HEK293T (cell line): ENCODE measurements at regions not wholly inside any gene's neighbourhood (a gene's known extent, or its start where the extent isn't known, plus 50 kb on each side); places are given as distances from the start of the nearest gene placed in this dataset.

Experiments
- CTCF ChIA-PET: fragments of 350-600 bp; formaldehyde crosslinking; extraction: SDS; loops from one replicate; lab custom pipeline; 2021; ENCODE audit warnings: antibody characterized with exemption, inconsistent platforms; lab: Yijun Ruan, JAX
- POLR2A ChIA-PET: fragments of 350-600 bp; formaldehyde crosslinking; extraction: SDS; loops from one replicate; lab custom pipeline; 2020; ENCODE audit warnings: antibody characterized with exemption, inconsistent platforms; lab: Yijun Ruan, JAX
- DNase-seq: peaks from one replicate; pipeline ENCODE4 v3.0.0; 2012; ENCODE audit warnings: mixed read lengths; ENCODE audit errors: extremely low spot score
- ARNT ChIP-seq: fragments of 450-650 bp; IDR thresholded peaks from 2 replicates; pipeline ENCODE4 v1.6.1; 2017; ENCODE audit warnings: mild to moderate bottlenecking
- BHLHE40 ChIP-seq: fragments of 450-650 bp; IDR thresholded peaks from 2 replicates; pipeline ENCODE4 v1.6.1; 2016; ENCODE audit warnings: mild to moderate bottlenecking, moderate library complexity, borderline replicate concordance
- CTBP1 ChIP-seq: fragments of 450-650 bp; IDR thresholded peaks from 2 replicates; pipeline ENCODE4 v1.6.1; 2016; ENCODE audit warnings: borderline replicate concordance
- ELF4 ChIP-seq: fragments of 450-650 bp; IDR thresholded peaks from 2 replicates; pipeline ENCODE4 v1.6.1; 2017; ENCODE audit warnings: antibody characterized with exemption
- FOXA1 ChIP-seq: fragments of 450-650 bp; IDR thresholded peaks from 2 replicates; pipeline ENCODE4 v1.6.1; 2016; ENCODE audit warnings: mild to moderate bottlenecking
- FOXK2 ChIP-seq: fragments of 450-650 bp; IDR thresholded peaks from 2 replicates; pipeline ENCODE4 v1.6.1; 2016; ENCODE audit warnings: mild to moderate bottlenecking
- FOXM1 ChIP-seq: fragments of 450-650 bp; IDR thresholded peaks from 2 replicates; pipeline ENCODE4 v1.6.1; 2017; ENCODE audit warnings: mild to moderate bottlenecking, borderline replicate concordance
- HDGF ChIP-seq: fragments of 450-650 bp; IDR thresholded peaks from 2 replicates; pipeline ENCODE4 v1.6.1; 2017; ENCODE audit warnings: antibody characterized with exemption, borderline replicate concordance
- L3MBTL2 ChIP-seq: fragments of 450-650 bp; conservative IDR thresholded peaks from 2 replicates; pipeline ENCODE4 v1.6.1; 2016; ENCODE audit warnings: mild to moderate bottlenecking
- LEF1 ChIP-seq: fragments of 450-650 bp; IDR thresholded peaks from 2 replicates; pipeline ENCODE4 v1.6.1; 2017; ENCODE audit warnings: mild to moderate bottlenecking, borderline replicate concordance
- NFRKB ChIP-seq: fragments of 450-650 bp; IDR thresholded peaks from 2 replicates; pipeline ENCODE4 v1.6.1; 2016; ENCODE audit warnings: mild to moderate bottlenecking, moderate library complexity
- SP1 ChIP-seq: fragments of 450-650 bp; IDR thresholded peaks from 2 replicates; pipeline ENCODE4 v1.6.1; 2017
- SUZ12 ChIP-seq: fragments of 450-650 bp; IDR thresholded peaks from 2 replicates; pipeline ENCODE4 v1.6.1; 2016; ENCODE audit warnings: mild to moderate bottlenecking
- TARDBP ChIP-seq: fragments of 450-650 bp; IDR thresholded peaks from 2 replicates; pipeline ENCODE4 v1.6.1; 2016
- ZNF384 ChIP-seq: fragments of 450-650 bp; IDR thresholded peaks from 2 replicates; pipeline ENCODE4 v1.6.1; 2016
- TF ChIP-seq, protein P1 (sequence below): fragments of 450-650 bp; IDR thresholded peaks from 2 replicates; pipeline ENCODE4 v1.6.1; 2016

DNA sequence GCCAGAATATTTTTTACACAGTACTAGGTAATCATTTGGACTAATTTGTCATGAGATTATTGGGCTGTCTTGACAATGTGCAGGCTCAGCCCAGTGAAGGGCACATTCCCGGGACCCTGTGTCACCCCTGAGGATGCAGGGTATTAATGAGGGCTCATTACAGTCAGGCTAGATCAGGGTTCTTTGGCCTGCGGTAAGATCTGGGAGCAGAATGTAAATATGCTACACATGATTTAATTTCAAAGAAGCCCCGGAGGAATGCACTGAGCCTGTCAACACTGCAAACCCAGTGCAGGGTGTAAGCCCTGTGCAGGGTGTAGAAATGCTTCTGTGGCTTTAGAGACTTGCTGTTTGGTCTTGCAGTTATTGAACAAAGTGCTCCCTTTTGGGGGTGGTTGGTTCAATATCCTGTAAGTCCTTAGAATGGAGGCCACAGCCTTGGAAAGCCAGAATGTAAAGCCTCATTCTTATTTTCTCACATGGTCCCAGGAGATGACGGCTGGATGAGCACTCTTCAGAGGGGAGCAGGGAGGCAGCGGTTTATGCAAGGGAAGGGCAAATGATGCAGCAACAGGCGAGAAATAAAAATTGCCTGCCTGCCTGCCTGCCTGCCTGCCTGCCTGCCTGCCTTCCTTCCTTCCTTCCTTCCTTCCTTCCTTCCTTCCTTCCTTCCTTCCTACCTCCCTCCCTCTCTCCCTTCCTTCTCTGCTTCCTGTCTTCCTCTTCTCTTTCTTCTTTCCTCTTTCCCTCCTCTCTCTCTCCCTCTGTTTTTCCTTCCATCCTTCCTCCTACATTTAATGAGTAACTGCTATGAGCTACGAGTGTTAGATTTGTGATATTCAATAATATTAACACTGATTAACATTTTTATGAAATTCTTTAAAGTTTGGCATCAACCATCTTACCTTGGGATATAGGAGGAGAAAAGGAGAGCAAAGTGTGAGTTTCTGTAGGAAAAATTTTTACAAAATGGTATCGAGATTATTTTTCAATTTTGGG is 148.8 kb downstream of the VAPA start:
- TF ChIP-seq, protein P1, sequence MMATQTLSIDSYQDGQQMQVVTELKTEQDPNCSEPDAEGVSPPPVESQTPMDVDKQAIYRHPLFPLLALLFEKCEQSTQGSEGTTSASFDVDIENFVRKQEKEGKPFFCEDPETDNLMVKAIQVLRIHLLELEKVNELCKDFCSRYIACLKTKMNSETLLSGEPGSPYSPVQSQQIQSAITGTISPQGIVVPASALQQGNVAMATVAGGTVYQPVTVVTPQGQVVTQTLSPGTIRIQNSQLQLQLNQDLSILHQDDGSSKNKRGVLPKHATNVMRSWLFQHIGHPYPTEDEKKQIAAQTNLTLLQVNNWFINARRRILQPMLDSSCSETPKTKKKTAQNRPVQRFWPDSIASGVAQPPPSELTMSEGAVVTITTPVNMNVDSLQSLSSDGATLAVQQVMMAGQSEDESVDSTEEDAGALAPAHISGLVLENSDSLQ = no peak
- TF ChIP-seq BHLHE40 (no peak), ZNF384 (no peak), FOXM1 (no peak), ARNT (no peak), SUZ12 (no peak), LEF1 (no peak), ELF4 (no peak)
- POLR2A ChIA-PET = no interaction called here
- CTCF ChIA-PET = no interaction called here
- DNase-seq = no peak

DNA sequence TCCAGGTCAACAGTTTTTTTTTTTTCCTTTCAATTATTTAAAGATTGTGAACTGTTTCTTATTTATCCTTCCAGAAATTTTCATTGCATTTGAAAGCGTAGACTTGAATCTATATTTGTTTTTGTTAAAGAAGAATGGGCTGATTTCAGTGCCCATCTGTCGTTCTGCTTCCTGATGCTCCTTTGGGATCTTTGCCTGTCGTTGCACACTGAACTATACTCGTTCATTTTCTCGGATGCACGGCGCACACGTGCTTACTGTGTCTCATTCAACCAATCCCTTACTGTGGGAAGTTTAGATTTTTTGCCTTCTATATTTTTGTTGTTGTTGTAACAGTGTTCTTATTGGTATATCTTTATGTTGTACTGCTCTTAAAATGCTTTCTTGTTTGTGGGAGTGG is 149.7 kb downstream of the VAPA start:
- TF ChIP-seq, protein P1 = no peak
- TF ChIP-seq FOXA1 (no peak), ARNT (no peak), BHLHE40 (no peak), NFRKB (no peak), ZNF384 (no peak), FOXK2 (no peak), FOXM1 (no peak), CTBP1 (no peak), HDGF (no peak), TARDBP (no peak), L3MBTL2 (no peak)
- ChIA-PET POLR2A (no interaction called here), CTCF (no interaction called here)
- no peak for DNase-seq

DNA sequence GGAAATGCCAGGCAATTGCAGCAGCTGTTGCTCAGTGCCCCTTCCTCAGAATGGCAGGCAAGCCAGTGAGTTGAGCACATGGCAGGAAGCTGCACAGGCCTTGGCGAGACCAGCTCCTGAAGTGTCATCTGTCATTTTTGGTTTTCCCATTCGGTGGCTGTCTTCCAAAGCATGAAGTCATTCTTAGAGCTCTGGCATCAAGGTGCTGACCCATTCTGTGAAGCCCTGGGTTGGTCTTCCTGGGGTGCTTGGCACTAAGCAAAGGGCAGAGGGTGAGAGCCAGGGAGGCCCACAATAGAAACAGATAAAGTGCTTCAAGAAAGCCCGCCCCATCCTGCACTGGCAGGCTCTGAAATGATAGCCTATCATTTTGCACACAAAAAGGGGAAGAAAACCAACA is 150.5 kb downstream of the VAPA start:
- no peak for TF ChIP-seq BHLHE40
- TF ChIP-seq, protein P1 = no peak
- no peak for TF ChIP-seq NFRKB
- no peak for TF ChIP-seq FOXA1
- no peak for TF ChIP-seq ZNF384
- TF ChIP-seq ELF4 = no peak
- no peak for TF ChIP-seq LEF1
- no peak for TF ChIP-seq SUZ12
- no peak for TF ChIP-seq SP1
- no peak for TF ChIP-seq HDGF
- TF ChIP-seq CTBP1 = no peak
- no peak for TF ChIP-seq ARNT
- no peak for TF ChIP-seq FOXM1
- no peak for TF ChIP-seq TARDBP
- TF ChIP-seq L3MBTL2 = no peak
- ChIA-PET POLR2A (no interaction called here), CTCF (no interaction called here)
- DNase-seq = no peak

DNA sequence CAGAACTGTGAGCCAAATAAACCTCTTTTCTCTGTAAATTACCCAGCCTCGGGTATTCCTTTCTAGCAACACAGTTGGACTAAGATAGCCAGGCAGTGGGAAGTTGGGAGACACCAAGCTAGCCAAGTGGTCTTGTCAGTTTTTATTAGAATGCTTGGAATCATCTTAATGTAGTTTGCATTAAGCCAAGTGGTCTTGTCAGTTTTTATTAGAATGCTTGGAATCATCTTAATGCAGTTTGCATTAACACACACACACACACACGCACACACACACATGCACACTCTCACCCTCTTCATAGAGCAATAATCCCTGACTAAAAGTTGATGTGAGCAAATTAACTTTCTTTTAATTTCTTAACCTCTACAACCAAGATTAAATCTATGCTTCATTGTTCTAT is 151.5 kb downstream of the VAPA start:
- CTCF ChIA-PET = no interaction called here
- POLR2A ChIA-PET = no interaction called here
- DNase-seq = no peak
- TF ChIP-seq, protein P1 = no peak
- TF ChIP-seq SP1 (no peak), NFRKB (no peak), HDGF (no peak), ZNF384 (no peak), L3MBTL2 (no peak), BHLHE40 (no peak), TARDBP (no peak), FOXM1 (no peak), LEF1 (no peak), FOXA1 (no peak), SUZ12 (no peak), FOXK2 (no peak)

DNA sequence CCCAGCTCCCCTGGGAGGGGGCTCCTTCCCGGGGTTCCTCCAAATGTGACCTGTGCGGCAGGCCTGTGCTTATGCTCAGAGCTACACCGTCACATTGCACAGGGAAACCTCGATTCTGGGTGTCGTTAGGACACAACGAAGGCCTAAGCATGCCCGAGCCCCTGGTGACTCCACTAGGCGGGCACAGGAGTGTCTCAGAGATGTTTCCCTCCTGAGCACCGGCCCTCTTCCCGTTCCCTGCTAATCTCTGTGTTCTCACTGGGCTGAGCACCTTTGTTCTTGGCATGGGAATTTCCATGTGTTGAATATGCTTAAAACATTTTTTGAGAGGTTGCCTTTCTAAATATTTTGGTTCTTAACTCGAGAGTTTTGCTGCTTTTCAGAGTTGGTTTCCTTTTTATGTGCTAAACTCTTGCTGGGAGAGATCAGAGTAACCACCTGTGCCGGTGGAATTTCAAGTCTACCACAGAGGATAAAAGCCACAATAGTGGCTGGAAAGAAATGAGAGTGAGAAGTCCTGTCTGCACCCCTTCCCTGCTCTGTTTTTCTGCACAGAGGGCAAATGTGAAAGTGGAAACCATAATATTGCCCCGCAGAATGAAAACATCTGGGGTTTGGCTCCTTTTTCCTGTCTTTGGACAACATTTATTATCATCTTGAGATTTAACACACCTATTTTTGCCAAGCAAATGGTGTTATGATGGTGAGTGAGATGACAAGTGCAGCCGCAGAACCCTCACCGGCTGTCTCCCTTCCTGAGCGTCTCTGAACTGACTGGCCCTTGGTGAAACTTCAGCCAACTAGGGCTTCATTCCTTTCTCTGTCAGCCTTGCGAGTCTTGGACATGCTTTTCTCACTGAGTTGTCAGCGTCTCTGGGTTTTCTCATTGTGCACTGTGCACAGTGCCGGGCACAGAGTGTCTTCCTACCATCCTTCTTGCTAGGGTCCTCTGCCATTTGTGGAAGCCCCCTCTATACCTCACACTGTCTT is 154.1 kb downstream of the VAPA start:
- no peak for TF ChIP-seq ARNT
- TF ChIP-seq FOXM1 = no peak
- TF ChIP-seq TARDBP = no peak
- no peak for TF ChIP-seq SP1
- TF ChIP-seq NFRKB = no peak
- TF ChIP-seq ZNF384 = no peak
- ChIA-PET CTCF (no interaction called here), POLR2A (no interaction called here)
- DNase-seq = no peak
